HepG2 (cell line): ENCODE measurements at regions not wholly inside any gene's neighbourhood (a gene's known extent, or its start where the extent isn't known, plus 50 kb on each side); places are given as distances from the start of the nearest gene placed in this dataset.

Experiments used
- ATAC-seq: fragments of 200-7000 bp; cut with Tn5 transposase; 3 replicates; pipeline ENCODE4 v1.9.1; 2020; ENCODE audit warnings: mild to moderate bottlenecking, moderate library complexity
- BruUV-seq: library from RNA; stranded (reverse); fragments of 400-500 nt; replicated peaks from 2 replicates; lab custom pipeline; 2021; lab: Mats Ljungman, UMichigan
- CTCF ChIA-PET: fragments of 300-600 bp; formaldehyde crosslinking; extraction: SDS; loops from one replicate; lab custom pipeline; 2021; ENCODE audit warnings: low total read pairs, inconsistent platforms, low intra/inter-chr PET ratio; lab: Yijun Ruan, JAX
- POLR2A ChIA-PET: fragments of 350-600 bp; sonication (Branson Sonifier 250); formaldehyde crosslinking; loops from one replicate; lab custom pipeline; 2020; ENCODE audit warnings: antibody characterized with exemption, inconsistent platforms; lab: Yijun Ruan, JAX
- DNase-seq: peaks from one replicate; pipeline ENCODE4 v3.0.0-alpha.2; 2015; ENCODE audit warnings: low spot score
- FAIRE-seq: peaks from 3 replicates; lab custom pipeline; 2011; peaks lifted over from hg19 to GRCh38; lab: Jason Lieb, UNC
- H2AFZ ChIP-seq: one replicate; pipeline ENCODE4 v1.6.1; 2011; ENCODE audit warnings: low read length, inconsistent platforms
- H3K27ac ChIP-seq: fragments of 300-600 bp; 3 replicates; pipeline ENCODE4 v1.8.0; 2011; ENCODE audit warnings: mixed run types, mild to moderate bottlenecking, mixed read lengths, low read length, inconsistent platforms; ENCODE audit not compliant: insufficient read depth; ENCODE audit errors: extremely low read length
- H3K27me3 ChIP-seq, 2 experiments: fragments of 200-600 bp in 1 of 2; 2 replicates in 1 of 2; 3 replicates in 1 of 2; pipeline versions ENCODE4 v1.6.0 to v1.8.0; 2011; ENCODE audit warnings: low read length in 2 of 2, mild to moderate bottlenecking in 2 of 2, moderate library complexity in 2 of 2, inconsistent platforms in 1 of 2; ENCODE audit not compliant: insufficient read depth in 2 of 2, control insufficient read depth in 1 of 2
- H3K36me3 ChIP-seq, 2 experiments: fragments of 200-600 bp in 1 of 2; replicated peaks in 1 of 2; 2 replicates in 1 of 2; 3 replicates in 1 of 2; pipeline versions ENCODE4 v1.5.1 to v1.8.0; 2011; ENCODE audit warnings: low read length in 2 of 2, inconsistent platforms in 1 of 2; ENCODE audit not compliant: insufficient read depth in 2 of 2, control insufficient read depth in 1 of 2
- H3K4me1 ChIP-seq: 2 replicates; pipeline ENCODE4 v1.5.1; 2012; ENCODE audit warnings: low read length, inconsistent platforms; ENCODE audit not compliant: insufficient read depth
- H3K4me2 ChIP-seq: 2 replicates; pipeline ENCODE4 v1.6.0; 2011; ENCODE audit warnings: low read depth, low read length, inconsistent platforms
- H3K4me3 ChIP-seq, 3 experiments: fragments of 200-600 bp in 1 of 3; sonication (generic), shearing (Covaris generic) in 1 of 3; replicated peaks in 1 of 3; 2 replicates each; pipeline ENCODE4 v1.5.1; 2011 to 2016; ENCODE audit warnings: low read length in 3 of 3, inconsistent platforms in 2 of 3, low read depth in 2 of 3, mild to moderate bottlenecking in 2 of 3, control low read depth in 1 of 3, mixed read lengths in 1 of 3; ENCODE audit not compliant: insufficient read depth in 1 of 3
- H3K79me2 ChIP-seq: one replicate; pipeline ENCODE4 v1.6.1; 2011; ENCODE audit warnings: low read length, inconsistent platforms; ENCODE audit not compliant: insufficient read depth
- H3K9ac ChIP-seq: 2 replicates; pipeline ENCODE4 v1.6.0; 2011; ENCODE audit warnings: mild to moderate bottlenecking, low read depth, low read length, inconsistent platforms; ENCODE audit not compliant: insufficient read depth
- H3K9me3 ChIP-seq: 2 replicates; pipeline ENCODE4 v1.5.1; 2012; ENCODE audit warnings: mild to moderate bottlenecking, low read length
- H4K20me1 ChIP-seq: 2 replicates; pipeline ENCODE4 v1.6.0; 2011; ENCODE audit warnings: inconsistent platforms, mild to moderate bottlenecking, low read length, moderate library complexity; ENCODE audit not compliant: insufficient read depth
- ELF4 ChIP-seq: sonication (generic); formaldehyde crosslinking; IDR thresholded peaks from 2 replicates; pipeline ENCODE4 v1.5.0; 2020; ENCODE audit warnings: missing genetic modification reagents, mild to moderate bottlenecking, moderate library complexity, borderline replicate concordance
- GLI4 ChIP-seq: sonication (generic); formaldehyde crosslinking; IDR thresholded peaks from 2 replicates; pipeline ENCODE4 v1.5.1; 2020; ENCODE audit warnings: missing genetic modification reagents, mild to moderate bottlenecking, moderate library complexity, borderline replicate concordance
- HOXA7 ChIP-seq: sonication (generic); formaldehyde crosslinking; IDR thresholded peaks from 2 replicates; pipeline ENCODE4 v1.8.1; 2022; ENCODE audit warnings: mild to moderate bottlenecking, missing genetic modification reagents, moderate library complexity
- MXD1 ChIP-seq: sonication (generic); formaldehyde crosslinking; IDR thresholded peaks from 2 replicates; pipeline ENCODE4 v1.4.0; 2020; ENCODE audit warnings: mild to moderate bottlenecking, missing genetic modification reagents
- NBN ChIP-seq: fragments of 450-650 bp; conservative IDR thresholded peaks from 2 replicates; pipeline ENCODE4 v1.6.1; 2017
- NCOA1 ChIP-seq: sonication (generic); formaldehyde crosslinking; IDR thresholded peaks from 2 replicates; pipeline ENCODE4 v1.9.0; 2021; ENCODE audit warnings: missing genetic modification reagents
- PRPF4 ChIP-seq: fragments of 200-400 bp; formaldehyde crosslinking; IDR thresholded peaks from 2 replicates; pipeline ENCODE4 v1.6.1; 2016; ENCODE audit warnings: low read length, low read depth; ENCODE audit not compliant: poor library complexity, severe bottlenecking
- SOX5 ChIP-seq: IDR thresholded peaks from 2 replicates; pipeline ENCODE4 v1.6.1; 2016; ENCODE audit warnings: borderline replicate concordance
- TSC22D2 ChIP-seq: sonication (generic); formaldehyde crosslinking; IDR thresholded peaks from 2 replicates; pipeline ENCODE4 v1.5.1; 2020; ENCODE audit warnings: missing genetic modification reagents, mild to moderate bottlenecking, borderline replicate concordance
- ZNF598 ChIP-seq: sonication (generic); formaldehyde crosslinking; IDR thresholded peaks from 2 replicates; pipeline ENCODE4 v1.5.1; 2020; ENCODE audit warnings: mild to moderate bottlenecking, missing genetic modification reagents, borderline replicate concordance
- ZNF768 ChIP-seq: sonication (generic); formaldehyde crosslinking; IDR thresholded peaks from 2 replicates; pipeline ENCODE4 v1.4.0; 2020; ENCODE audit warnings: missing genetic modification reagents
- ZNF841 ChIP-seq: sonication (generic); formaldehyde crosslinking; IDR thresholded peaks from 2 replicates; pipeline ENCODE4 v1.8.1; 2023; ENCODE audit warnings: missing genetic modification reagents, borderline replicate concordance
- WGBS: methylation state at CpG from one replicate; pipeline ENCODE4 v1.1.6; 2017; ENCODE audit warnings: low lambda C conversion rate; 5-methylcytosine and 5-hydroxymethylcytosine counted together
- in situ Hi-C: cut with HindIII; loops from 2 replicates; pipeline ENCODE4 v1.10.0; 2017; ENCODE audit warnings: low pct_unique_long_range_greater_than_20kb; ENCODE audit not compliant: extremely low pct_ligation_motif_present
- intact Hi-C: fragments of 100-400 bp; cut with micrococcal nuclease; formaldehyde crosslinking; loops from one replicate; pipeline ENCODE4 v1.10.0; 2022; ENCODE audit not compliant: unreplicated experiment
- TF ChIP-seq, protein P1 (sequence below): IDR thresholded peaks from 2 replicates; pipeline ENCODE4 v1.6.1; 2016; ENCODE audit warnings: missing compliant biosample characterization, missing genetic modification reagents, borderline replicate concordance
- TF ChIP-seq, protein P2 (sequence below): sonication (generic); formaldehyde crosslinking; IDR thresholded peaks from 2 replicates; pipeline ENCODE4 v1.4.0; 2020; ENCODE audit warnings: missing genetic modification reagents, mild to moderate bottlenecking, borderline replicate concordance

- intact Hi-C loops = no loop called here
- TF ChIP-seq NBN (no peak), HOXA7 (CRISPR knock-in tag) (no peak), GLI4 (no peak), ZNF598 (no peak), ELF4 (CRISPR knock-in tag) (no peak), ZNF768 (CRISPR knock-in tag) (no peak)
- TF ChIP-seq, protein P1, sequence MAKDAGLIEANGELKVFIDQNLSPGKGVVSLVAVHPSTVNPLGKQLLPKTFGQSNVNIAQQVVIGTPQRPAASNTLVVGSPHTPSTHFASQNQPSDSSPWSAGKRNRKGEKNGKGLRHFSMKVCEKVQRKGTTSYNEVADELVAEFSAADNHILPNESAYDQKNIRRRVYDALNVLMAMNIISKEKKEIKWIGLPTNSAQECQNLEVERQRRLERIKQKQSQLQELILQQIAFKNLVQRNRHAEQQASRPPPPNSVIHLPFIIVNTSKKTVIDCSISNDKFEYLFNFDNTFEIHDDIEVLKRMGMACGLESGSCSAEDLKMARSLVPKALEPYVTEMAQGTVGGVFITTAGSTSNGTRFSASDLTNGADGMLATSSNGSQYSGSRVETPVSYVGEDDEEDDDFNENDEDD (CRISPR knock-in tag) = no peak
- Histone ChIP-seq H3K9ac (no peak overlapping the region), H3K79me2 (no peaks in the 10 kb centered on the region), H3K27me3 (no peaks in the 10 kb centered on the region), H4K20me1 (no peaks in the 10 kb centered on the region), H3K9me3 (no peaks in the 10 kb centered on the region), H3K4me2 (no peak overlapping the region), H3K4me3 (no peak overlapping the region), H3K4me1 (no peaks in the 10 kb centered on the region), H2AFZ (no peak overlapping the region), H3K27ac (no peak overlapping the region), H3K36me3 (no peaks in the 10 kb centered on the region)
- in situ Hi-C loops = no loop called here
- ATAC-seq (no peak), DNase-seq (no peak), FAIRE-seq (no peak)
- BruUV-seq = no TSS peak
- ChIA-PET POLR2A (no interaction called here), CTCF (no interaction called here)
- 0% methylated on average over 1 of the region's 1 CpG for WGBS
Observed at GRCh38 chr4:117825600-117825999, 208.7 kb upstream of the NDST3 start.

DNA sequence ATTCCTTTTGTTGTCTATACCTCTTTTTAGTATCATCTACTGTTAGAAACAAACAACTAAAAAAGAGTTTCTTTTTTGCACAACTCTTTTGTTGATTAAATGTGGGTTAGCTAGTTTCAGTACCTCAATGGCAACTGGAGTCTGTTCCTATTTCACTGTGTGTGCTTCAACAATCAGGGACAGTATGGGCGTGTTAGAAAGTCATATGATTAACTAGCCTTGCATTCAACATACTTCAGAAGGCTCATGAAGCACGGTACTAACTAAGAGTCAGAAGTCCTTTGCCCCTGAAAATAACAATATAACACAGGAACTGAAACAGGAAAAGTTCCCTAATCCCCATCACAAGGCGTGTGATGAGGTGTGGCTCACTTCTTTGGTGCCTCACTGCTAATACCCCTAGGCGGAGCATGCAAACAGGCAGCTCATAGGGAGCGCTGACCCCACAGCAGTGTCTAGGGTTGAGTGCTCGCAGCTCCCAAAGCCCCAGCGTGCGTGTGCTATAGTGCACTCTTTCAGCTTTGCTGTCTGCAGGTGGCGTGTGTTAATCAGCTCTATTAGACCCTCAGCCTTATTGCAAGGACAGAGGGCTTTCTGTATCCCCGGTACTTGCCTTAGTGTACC, 203.1 kb upstream of the NDST3 start:
- FAIRE-seq (no peak), ATAC-seq (peak; percentile 50; the same call in 2 of the 3 replicates), DNase-seq (no peak)
- no peak overlapping the region for H2AFZ ChIP-seq
- no peaks in the 10 kb centered on the region for H3K79me2 ChIP-seq
- H3K27ac ChIP-seq = no peak overlapping the region
- no TSS peak for BruUV-seq
- ChIA-PET POLR2A (no interaction called here), CTCF (no interaction called here)
- no peak for TF ChIP-seq PRPF4
- no peak for TF ChIP-seq NCOA1
- TF ChIP-seq MXD1 = no peak
- no peak for TF ChIP-seq SOX5 (CRISPR knock-in tag)
- TF ChIP-seq GLI4 = no peak
- TF ChIP-seq TSC22D2 (CRISPR knock-in tag) = no peak
- TF ChIP-seq, protein P2, sequence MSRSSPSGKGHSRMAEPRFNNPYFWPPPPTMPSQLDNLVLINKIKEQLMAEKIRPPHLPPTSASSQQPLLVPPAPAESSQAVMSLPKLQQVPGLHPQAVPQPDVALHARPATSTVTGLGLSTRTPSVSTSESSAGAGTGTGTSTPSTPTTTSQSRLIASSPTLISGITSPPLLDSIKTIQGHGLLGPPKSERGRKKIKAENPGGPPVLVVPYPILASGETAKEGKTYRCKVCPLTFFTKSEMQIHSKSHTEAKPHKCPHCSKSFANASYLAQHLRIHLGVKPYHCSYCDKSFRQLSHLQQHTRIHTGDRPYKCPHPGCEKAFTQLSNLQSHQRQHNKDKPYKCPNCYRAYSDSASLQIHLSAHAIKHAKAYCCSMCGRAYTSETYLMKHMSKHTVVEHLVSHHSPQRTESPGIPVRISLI (CRISPR knock-in tag) = no peak
- TF ChIP-seq ZNF841 (CRISPR knock-in tag) = no peak
- no peak overlapping the region for H3K4me3 ChIP-seq
- H3K4me2 ChIP-seq = no peak overlapping the region
- H4K20me1 ChIP-seq = no peaks in the 10 kb centered on the region
- no peaks in the 10 kb centered on the region for H3K36me3 ChIP-seq
- H3K9me3 ChIP-seq = no peaks in the 10 kb centered on the region
- H3K27me3 ChIP-seq = no peaks in the 10 kb centered on the region
- intact Hi-C loops = no loop called here
- H3K9ac ChIP-seq = no peak overlapping the region
- H3K4me1 ChIP-seq = no peaks in the 10 kb centered on the region
- 24% methylated on average over 9 of the region's 10 CpGs for WGBS
- in situ Hi-C loops = no loop called here
